NCI-H460 (cell line): ENCODE measurements at regions not wholly inside any gene's neighbourhood (a gene's known extent, or its start where the extent isn't known, plus 50 kb on each side); places are given as distances from the start of the nearest gene placed in this dataset.
A peak's percentile ranks its signal among the peaks of the same experiment; 100 is the strongest.
"Not testable (repeated sequence)": the region's sequence is repeated elsewhere in the genome, so short reads cannot be mapped to it uniquely, and the experiment has no call there.

Experiments
- DNase-seq: peaks from one replicate; pipeline ENCODE4 v3.0.0-alpha.2; 2016; ENCODE audit warnings: low read depth; ENCODE audit errors: extremely low read depth

- no peak for DNase-seq
Observed at GRCh38 chr4:19539201-19539600, 712.5 kb upstream of the SLIT2 start.

GRCh38 chr4:19534159-19534558 is 717.5 kb upstream of the SLIT2 start:
- no peak for DNase-seq

GRCh38 chr4:19531906-19532848 is 719.5 kb upstream of the SLIT2 start:
- DNase-seq, result no peak

- DNase-seq, result no peak
Observed at GRCh38 chr4:19523964-19524363, 727.7 kb upstream of the SLIT2 start.

GRCh38 chr4:19522966-19523365 is 728.7 kb upstream of the SLIT2 start:
- DNase-seq, result no peak

- DNase-seq, result no peak
Observed at GRCh38 chr4:19520939-19521520, 730.7 kb upstream of the SLIT2 start.

GRCh38 chr4:19514276-19515070 is 737.2 kb upstream of the SLIT2 start:
- no peak for DNase-seq

GRCh38 chr4:19512086-19512485 is 739.6 kb upstream of the SLIT2 start:
- DNase-seq, result no peak

GRCh38 chr4:19510993-19511392 is 740.7 kb upstream of the SLIT2 start:
- no peak for DNase-seq

GRCh38 chr4:19508442-19508841 is 743.3 kb upstream of the SLIT2 start:
- no peak for DNase-seq

GRCh38 chr4:19497705-19498104 is 754.0 kb upstream of the SLIT2 start:
- no peak for DNase-seq

GRCh38 chr4:19496756-19497155 is 754.9 kb upstream of the SLIT2 start:
- DNase-seq, result no peak

- no peak for DNase-seq
Observed at GRCh38 chr4:19494961-19495360, 756.7 kb upstream of the SLIT2 start.

GRCh38 chr4:19492606-19493005 is 759.1 kb upstream of the SLIT2 start:
- no peak for DNase-seq

GRCh38 chr4:19486400-19486799 is 765.3 kb upstream of the SLIT2 start:
- DNase-seq, result no peak

- DNase-seq, result no peak
Observed at GRCh38 chr4:19478791-19479190, 772.9 kb upstream of the SLIT2 start.

GRCh38 chr4:19473569-19473968 is 778.1 kb upstream of the SLIT2 start:
- DNase-seq, result peak; percentile 3

GRCh38 chr4:19472666-19473065 is 779.0 kb upstream of the SLIT2 start:
- no peak for DNase-seq

GRCh38 chr4:19470001-19470400 is 781.7 kb upstream of the SLIT2 start:
- not testable (repeated sequence) for DNase-seq

GRCh38 chr4:19462117-19462516 is 789.6 kb upstream of the SLIT2 start:
- DNase-seq, result no peak

GRCh38 chr4:19455850-19456602 is 795.7 kb upstream of the SLIT2 start:
- no peak for DNase-seq
